ENCODE measurements at regions not wholly inside any gene's neighbourhood (a gene's known extent, or its start where the extent isn't known, plus 50 kb on each side); places are given as distances from the start of the nearest gene placed in this dataset.

GRCh38 chr19:33887891-33888290 lies 91.2 kb downstream of the KCTD15 start:
- no peak for TF ChIP-seq CTCF (IDR thresholded peaks at IDR 0.05)
- TF ChIP-seq EZH2 (IDR thresholded peaks at IDR 0.05), result no peak
- TF ChIP-seq EZH2phosphoT487 (IDR thresholded peaks at IDR 0.05), result no peak
